Smooth muscle cell of the brain vasculature (primary cell): ENCODE measurements at regions not wholly inside any gene's neighbourhood (a gene's known extent, or its start where the extent isn't known, plus 50 kb on each side); places are given as distances from the start of the nearest gene placed in this dataset.

ENCODE experiments used
- DNase-seq: peaks from one replicate; pipeline ENCODE4 v3.0.0-alpha.2; 2012; ENCODE audit warnings: low read depth, low spot score

- DNase-seq = no peak
Measured at GRCh38 chr7:33754933-33755928, 150.1 kb upstream of the BMPER start.

- no peak for DNase-seq
Measured at GRCh38 chr7:33757050-33757449, 148.3 kb upstream of the BMPER start.

- peak; percentile 23 for DNase-seq
Measured at GRCh38 chr7:33757563-33758165, 147.7 kb upstream of the BMPER start.

GRCh38 chr7:33760146-33760545, 145.2 kb upstream of the BMPER start:
- no peak for DNase-seq

GRCh38 chr7:33760834-33761233, 144.5 kb upstream of the BMPER start:
- DNase-seq = no peak

- no peak for DNase-seq
Measured at GRCh38 chr7:33761449-33762080, 143.8 kb upstream of the BMPER start.

GRCh38 chr7:33762151-33762910, 143.0 kb upstream of the BMPER start:
- DNase-seq = no peak

- no peak for DNase-seq
Measured at GRCh38 chr7:33762911-33763306, 142.4 kb upstream of the BMPER start.

- DNase-seq = no peak
Measured at GRCh38 chr7:33764752-33765451, 140.4 kb upstream of the BMPER start.

- DNase-seq = no peak
Measured at GRCh38 chr7:33766405-33766804, 138.9 kb upstream of the BMPER start.

GRCh38 chr7:33769930-33770329, 135.4 kb upstream of the BMPER start:
- no peak for DNase-seq

- no peak for DNase-seq
Measured at GRCh38 chr7:33770576-33770975, 134.8 kb upstream of the BMPER start.

GRCh38 chr7:33771422-33771821, 133.9 kb upstream of the BMPER start:
- no peak for DNase-seq

- no peak for DNase-seq
Measured at GRCh38 chr7:33773053-33773452, 132.3 kb upstream of the BMPER start.

- DNase-seq = peak; percentile 54
Measured at GRCh38 chr7:33774762-33775523, 130.4 kb upstream of the BMPER start.

- no peak for DNase-seq
Measured at GRCh38 chr7:33775790-33776189, 129.5 kb upstream of the BMPER start.

GRCh38 chr7:33776788-33777187, 128.6 kb upstream of the BMPER start:
- DNase-seq = no peak

GRCh38 chr7:33778195-33778594, 127.1 kb upstream of the BMPER start:
- DNase-seq = no peak

- DNase-seq = no peak
Measured at GRCh38 chr7:33779216-33779615, 126.1 kb upstream of the BMPER start.

- no peak for DNase-seq
Measured at GRCh38 chr7:33781167-33781566, 124.2 kb upstream of the BMPER start.
